ENCODE measurements at regions not wholly inside any gene's neighbourhood (a gene's known extent, or its start where the extent isn't known, plus 50 kb on each side); places are given as distances from the start of the nearest gene placed in this dataset.

- DNase-seq (ENCODE audit: low read depth, low spot score): no peak
- intact Hi-C loops (cut with micrococcal nuclease; ENCODE audit: unreplicated experiment): no loop called here
- no peak for ATAC-seq
- no peak overlapping the region for H3K4me3 ChIP-seq (ENCODE audit: low read depth in 2 of 2, low read length in 2 of 2)
- ChIA-PET POLR2A (no interaction called here), CTCF (no interaction called here)
- no peaks in the 10 kb centered on the region for H3K27me3 ChIP-seq (ENCODE audit: control insufficient read depth, insufficient read depth, low read length)
- in situ Hi-C loops (cut with HindIII; ENCODE audit: low pct_unique_long_range_greater_than_20kb, low sequenced_read_pairs): no loop called here
- TF ChIP-seq CTCF (IDR thresholded peaks at IDR 0.05): no peak
- TF ChIP-seq SIN3A (IDR thresholded peaks at IDR 0.05; ENCODE audit: borderline replicate concordance, insufficient read depth, low read depth, low read length): no peak
- TF ChIP-seq POLR2AphosphoS5 (IDR thresholded peaks at IDR 0.05; ENCODE audit: low read depth, low read length): no peak
- no peak for TF ChIP-seq REST (IDR thresholded peaks at IDR 0.05; ENCODE audit: insufficient read depth in 1 of 2, low read depth in 2 of 2, low read length in 1 of 2)
- TF ChIP-seq TCF7L2 (IDR thresholded peaks at IDR 0.05; ENCODE audit: low read depth, low read length): no peak
- no peaks in the 10 kb centered on the region for H3K4me1 ChIP-seq (ENCODE audit: control insufficient read depth, insufficient read depth, low read length)
- BruUV-seq (replicated peaks): no TSS peak
- H3K36me3 ChIP-seq (ENCODE audit: control insufficient read depth, insufficient read depth, low read length): no peaks in the 10 kb centered on the region
- no peak overlapping the region for H3K27ac ChIP-seq (ENCODE audit: low read length)
- no peaks in the 10 kb centered on the region for H3K9me3 ChIP-seq (ENCODE audit: control insufficient read depth, insufficient read depth, low read depth, low read length)
These were observed 697.4 kb upstream of the NXPH2 start for GRCh38 chr2:139477618-139478017.

GRCh38 chr2:139469985-139470384, 689.8 kb upstream of the NXPH2 start:
- DNase-seq (ENCODE audit: low read depth, low spot score): no peak
- in situ Hi-C loops (cut with HindIII; ENCODE audit: low pct_unique_long_range_greater_than_20kb, low sequenced_read_pairs) (no loop called here), intact Hi-C loops (cut with micrococcal nuclease; ENCODE audit: unreplicated experiment) (no loop called here)
- Histone ChIP-seq H3K9me3 (ENCODE audit: control insufficient read depth, insufficient read depth, low read depth, low read length) (no peaks in the 10 kb centered on the region), H3K4me3 (ENCODE audit: low read depth in 2 of 2, low read length in 2 of 2) (no peak overlapping the region), H3K36me3 (ENCODE audit: control insufficient read depth, insufficient read depth, low read length) (no peaks in the 10 kb centered on the region), H3K27me3 (ENCODE audit: control insufficient read depth, insufficient read depth, low read length) (no peaks in the 10 kb centered on the region), H3K4me1 (ENCODE audit: control insufficient read depth, insufficient read depth, low read length) (no peaks in the 10 kb centered on the region), H3K27ac (ENCODE audit: low read length) (no peak overlapping the region)
- ATAC-seq: no peak
- ChIA-PET CTCF (no interaction called here), POLR2A (no interaction called here)
- TF ChIP-seq POLR2AphosphoS5 (IDR thresholded peaks at IDR 0.05; ENCODE audit: low read depth, low read length) (no peak), CTCF (IDR thresholded peaks at IDR 0.05) (no peak), REST (IDR thresholded peaks at IDR 0.05; ENCODE audit: insufficient read depth in 1 of 2, low read depth in 2 of 2, low read length in 1 of 2) (no peak), TCF7L2 (IDR thresholded peaks at IDR 0.05; ENCODE audit: low read depth, low read length) (no peak), SIN3A (IDR thresholded peaks at IDR 0.05; ENCODE audit: borderline replicate concordance, insufficient read depth, low read depth, low read length) (no peak)
- BruUV-seq (replicated peaks): no TSS peak
